ENCODE measurements at regions not wholly inside any gene's neighbourhood (a gene's known extent, or its start where the extent isn't known, plus 50 kb on each side); places are given as distances from the start of the nearest gene placed in this dataset.

DNA sequence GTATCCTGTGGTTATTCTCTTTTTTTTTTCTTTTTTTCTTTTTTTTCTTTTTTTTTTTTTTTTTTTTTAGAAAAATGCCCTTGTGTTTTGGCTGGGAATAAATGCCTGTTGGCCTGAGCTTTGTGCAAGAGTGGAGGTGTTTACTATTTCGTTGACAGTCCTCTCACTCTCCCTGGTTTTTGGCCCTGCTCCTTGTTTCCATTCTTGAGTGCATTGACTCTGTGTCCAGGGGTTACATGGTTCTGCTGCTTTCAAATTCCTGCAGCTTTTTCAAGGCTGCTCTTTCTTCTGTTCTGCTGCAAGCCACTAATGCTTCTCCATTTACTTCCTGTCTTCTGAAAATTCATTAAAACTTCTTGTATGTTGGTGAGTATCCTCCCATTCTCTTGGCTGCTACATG lies 59.7 kb upstream of the TBX20 start:
- no peak for DNase-seq (ENCODE audit: low read depth)
- TF ChIP-seq, protein P1, sequence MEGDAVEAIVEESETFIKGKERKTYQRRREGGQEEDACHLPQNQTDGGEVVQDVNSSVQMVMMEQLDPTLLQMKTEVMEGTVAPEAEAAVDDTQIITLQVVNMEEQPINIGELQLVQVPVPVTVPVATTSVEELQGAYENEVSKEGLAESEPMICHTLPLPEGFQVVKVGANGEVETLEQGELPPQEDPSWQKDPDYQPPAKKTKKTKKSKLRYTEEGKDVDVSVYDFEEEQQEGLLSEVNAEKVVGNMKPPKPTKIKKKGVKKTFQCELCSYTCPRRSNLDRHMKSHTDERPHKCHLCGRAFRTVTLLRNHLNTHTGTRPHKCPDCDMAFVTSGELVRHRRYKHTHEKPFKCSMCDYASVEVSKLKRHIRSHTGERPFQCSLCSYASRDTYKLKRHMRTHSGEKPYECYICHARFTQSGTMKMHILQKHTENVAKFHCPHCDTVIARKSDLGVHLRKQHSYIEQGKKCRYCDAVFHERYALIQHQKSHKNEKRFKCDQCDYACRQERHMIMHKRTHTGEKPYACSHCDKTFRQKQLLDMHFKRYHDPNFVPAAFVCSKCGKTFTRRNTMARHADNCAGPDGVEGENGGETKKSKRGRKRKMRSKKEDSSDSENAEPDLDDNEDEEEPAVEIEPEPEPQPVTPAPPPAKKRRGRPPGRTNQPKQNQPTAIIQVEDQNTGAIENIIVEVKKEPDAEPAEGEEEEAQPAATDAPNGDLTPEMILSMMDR (IDR thresholded peaks at IDR 0.05; ENCODE audit: insufficient read depth, low read length) = no peak
- no peak overlapping the region for H3K4me3 ChIP-seq (ENCODE audit: low read depth, low read length)
